Right kidney (tissue), 1 donor: ENCODE measurements at regions not wholly inside any gene's neighbourhood (a gene's known extent, or its start where the extent isn't known, plus 50 kb on each side); places are given as distances from the start of the nearest gene placed in this dataset.

Experiments used
- DNase-seq: peaks from one replicate; pipeline ENCODE4 v3.0.0-alpha.2; 2016

DNA sequence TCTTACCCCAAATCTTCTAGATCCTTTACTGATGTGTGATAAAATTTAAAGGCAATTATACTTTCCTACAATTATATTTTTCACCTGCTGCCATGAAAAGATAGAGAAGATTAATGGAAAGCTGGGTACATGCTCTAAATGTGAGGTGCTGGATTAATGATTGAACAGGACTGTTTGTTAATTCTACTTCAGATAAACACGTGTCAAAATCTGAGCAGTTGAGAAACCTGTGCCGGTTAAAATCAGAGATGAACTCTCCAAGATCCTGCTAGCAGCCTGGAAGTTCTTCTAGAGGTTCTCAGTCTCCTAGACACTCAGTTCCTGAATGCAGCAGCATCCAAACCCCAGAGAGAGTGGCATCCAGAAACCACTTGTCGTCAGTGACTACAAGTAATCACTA, 69.2 kb downstream of the INHBA start:
- DNase-seq: no peak

DNA sequence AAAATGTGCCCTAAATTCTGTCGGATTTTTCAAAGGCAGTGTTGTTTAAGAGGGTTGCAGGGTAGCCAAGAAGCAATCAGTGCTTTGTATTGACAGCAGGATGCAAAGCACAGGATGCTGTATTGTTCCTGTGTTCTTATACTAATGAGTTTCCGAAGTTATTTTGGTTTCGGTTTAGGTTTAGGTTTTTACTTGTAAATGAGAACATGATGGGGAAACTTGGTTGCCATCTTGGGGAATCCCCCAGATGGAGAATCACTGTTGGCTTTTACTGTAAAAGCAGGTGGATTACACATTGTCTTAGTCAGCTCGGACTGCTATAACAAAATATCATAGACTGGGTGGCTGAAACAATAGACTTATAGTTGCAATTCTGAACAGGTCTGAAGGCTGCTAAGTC, 72.1 kb downstream of the INHBA start:
- DNase-seq: no peak

DNA sequence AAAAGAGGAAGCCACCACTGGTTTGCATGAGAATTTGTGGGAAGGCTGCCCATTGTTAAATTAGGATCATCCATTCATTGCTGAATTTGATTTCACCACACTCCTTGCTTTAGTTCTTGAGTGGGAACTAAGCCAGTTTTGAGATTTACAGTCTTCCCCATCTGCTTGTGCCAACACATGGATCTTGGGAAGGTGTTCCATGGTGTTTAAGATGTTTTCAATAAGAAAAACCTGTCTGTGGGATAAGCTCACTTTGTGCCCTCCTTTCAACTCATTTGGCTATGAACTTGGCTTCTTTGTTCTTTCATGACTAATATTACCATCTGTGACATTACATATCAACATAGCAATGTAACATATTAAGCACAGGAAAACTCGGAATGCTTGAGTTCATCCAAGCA, 73.2 kb downstream of the INHBA start:
- DNase-seq: no peak

DNA sequence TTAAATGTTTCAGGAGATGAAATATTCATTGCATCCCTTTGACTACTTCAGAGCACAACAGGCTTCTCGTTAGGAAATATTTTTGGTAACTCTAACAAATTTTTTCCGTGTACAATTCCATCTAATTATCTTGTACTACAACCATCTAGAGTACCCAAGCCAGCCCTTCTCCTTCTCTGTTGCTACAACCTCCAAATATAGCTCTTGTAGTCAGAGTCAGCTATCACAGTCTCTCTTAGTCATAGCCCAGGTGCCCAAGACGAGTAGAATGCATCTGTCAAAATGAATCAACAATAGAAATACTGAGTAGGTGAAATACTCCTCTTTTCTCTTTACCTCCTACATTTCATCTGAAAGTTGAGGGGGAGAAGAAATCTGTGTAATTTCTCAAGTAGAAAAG, 74.0 kb downstream of the INHBA start:
- no peak for DNase-seq

DNA sequence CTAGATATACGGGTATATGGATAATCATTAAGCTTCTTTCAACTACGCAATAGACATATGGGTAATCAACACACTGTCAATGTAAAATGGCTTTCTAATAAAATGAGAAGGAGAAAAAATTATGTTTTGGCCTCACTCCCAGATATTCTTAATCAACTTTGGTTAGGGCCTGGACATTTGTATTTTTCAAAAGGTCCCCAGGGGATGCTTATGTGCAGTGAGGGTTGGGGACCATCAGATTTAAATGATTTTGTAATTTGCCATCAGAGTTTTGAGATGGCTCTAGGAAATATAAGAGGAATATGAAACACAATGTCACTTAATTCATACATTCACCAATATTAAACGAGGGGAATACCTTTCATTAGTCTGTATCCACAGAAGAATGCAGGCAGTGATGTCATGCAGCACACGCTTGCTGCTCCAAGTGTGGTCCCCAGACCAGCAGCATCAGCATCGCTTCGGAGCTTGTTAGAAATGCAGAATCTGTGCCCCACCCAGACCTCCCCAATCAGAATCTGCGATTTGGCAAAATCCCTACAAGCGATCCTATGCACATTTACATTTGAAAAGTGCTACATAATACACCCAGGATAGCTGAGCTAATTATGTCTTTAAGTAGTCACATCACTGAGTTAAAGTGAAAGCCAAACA, 75.1 kb downstream of the INHBA start:
- no peak for DNase-seq

DNA sequence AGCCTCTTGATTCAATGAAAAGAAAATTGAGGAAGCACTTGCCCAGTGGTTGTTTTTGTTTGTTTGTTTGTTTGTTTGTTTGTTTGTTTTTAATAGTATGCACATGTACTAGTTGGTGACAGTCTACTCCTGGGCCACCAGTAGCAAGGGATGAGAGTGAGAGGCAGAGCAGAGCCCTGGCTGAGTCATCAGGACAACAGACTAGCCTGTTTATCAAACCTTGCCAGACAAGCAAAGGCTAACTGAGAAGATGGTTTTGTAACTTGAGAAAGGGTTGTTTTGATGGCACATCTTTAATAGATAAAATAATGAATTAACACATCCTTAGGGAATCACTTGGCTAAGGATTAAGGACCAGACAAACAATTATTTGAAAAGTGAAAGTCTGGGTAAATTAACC, 78.1 kb downstream of the INHBA start:
- DNase-seq: no peak

DNA sequence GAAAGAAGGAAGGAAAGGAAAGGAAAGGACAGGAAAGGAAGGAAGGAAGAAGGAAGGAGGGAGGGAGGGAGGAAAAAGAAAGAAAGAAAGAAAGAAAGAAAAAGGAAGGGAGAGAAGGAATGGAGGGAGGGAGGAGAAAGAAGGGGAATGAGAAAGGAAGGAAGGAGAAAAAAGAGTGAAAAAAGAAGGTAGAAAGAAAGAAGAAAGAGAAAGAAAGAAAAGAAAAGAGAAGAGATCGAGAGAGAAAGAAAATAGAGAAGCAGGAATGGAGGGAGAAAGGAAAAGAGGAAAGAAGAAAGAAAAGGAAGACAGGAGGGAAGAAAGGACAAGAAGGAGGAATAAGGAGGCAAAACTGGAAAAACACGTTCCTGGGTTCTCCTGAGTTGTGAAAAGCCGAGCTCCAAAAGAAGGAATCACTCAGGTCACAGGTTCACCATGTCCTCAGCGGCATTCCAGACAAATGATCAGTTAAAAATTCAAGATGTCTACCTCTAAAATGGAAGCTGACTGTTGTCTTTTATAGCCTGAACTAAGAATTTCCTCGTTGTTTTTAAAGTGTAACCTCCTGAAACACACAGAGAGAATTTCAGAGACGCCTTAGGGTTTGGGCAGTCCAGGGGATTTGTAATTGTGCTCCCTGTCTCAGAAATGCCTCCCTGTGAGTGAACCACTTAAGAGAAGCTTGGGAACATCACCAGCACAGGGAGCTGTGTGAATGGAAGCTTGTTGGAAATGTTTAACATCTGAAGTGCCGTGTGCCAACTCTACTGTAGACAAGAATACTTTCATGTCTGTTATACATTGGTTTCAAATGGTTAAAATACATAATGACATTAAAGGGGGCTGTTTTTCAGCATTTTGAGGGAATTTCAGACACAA, 80.7 kb downstream of the INHBA start:
- no peak for DNase-seq

DNA sequence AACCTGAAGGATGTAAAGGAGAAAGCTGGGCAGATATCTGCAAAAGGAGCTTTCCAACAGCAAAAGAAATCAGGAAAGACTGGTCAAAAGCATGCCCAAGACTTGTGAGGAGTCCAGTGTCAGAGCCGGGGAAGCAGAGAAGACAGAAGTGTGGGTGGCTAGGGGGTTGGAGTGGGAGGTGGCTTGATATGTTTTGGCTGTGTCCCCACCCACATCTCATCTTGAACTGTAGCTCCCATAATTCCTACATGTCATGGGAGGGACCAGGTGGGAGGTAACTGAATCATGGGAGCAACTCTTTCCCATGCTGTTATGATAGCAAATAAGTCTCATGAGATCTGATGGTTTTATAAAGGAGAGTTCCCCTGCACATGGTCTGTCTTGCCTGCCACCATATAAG, 84.9 kb downstream of the INHBA start:
- no peak for DNase-seq

DNA sequence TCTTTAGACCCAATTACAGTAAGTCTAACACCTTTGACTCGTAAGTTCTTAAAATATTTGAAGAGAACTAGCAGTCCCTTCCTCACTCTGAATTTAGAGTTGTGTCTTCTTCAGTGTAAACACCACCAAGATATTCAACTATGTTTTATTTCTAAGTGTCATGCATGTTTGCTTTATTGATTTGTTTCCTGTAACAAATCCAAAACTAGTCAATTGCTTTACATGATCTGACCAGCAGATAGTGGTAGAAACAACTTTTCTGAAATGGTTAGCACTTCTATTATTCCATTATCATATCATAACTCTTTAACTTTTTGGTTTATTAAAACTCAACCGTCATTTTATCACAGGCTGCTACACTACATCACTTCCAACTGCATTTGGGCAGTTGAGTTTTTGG, 90.1 kb downstream of the INHBA start:
- DNase-seq: no peak

DNA sequence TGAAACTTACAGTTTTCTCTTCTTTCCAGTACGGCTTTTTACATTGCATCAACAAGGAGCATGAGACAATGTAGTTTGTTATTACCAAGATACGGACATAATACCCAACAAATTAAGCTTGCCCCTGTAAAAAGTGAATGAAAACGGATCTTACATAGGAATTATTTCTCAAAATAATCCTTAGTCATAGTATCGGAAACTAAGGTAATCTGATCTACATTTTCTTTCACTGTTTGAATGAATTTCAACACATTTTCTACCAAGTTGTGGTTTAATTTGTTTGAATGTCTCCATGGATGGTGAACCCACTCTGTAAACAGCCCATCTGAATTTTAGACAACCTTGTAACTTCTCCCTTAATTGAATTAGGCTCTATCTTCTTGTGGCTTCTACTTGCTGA, 90.5 kb downstream of the INHBA start:
- no peak for DNase-seq

DNA sequence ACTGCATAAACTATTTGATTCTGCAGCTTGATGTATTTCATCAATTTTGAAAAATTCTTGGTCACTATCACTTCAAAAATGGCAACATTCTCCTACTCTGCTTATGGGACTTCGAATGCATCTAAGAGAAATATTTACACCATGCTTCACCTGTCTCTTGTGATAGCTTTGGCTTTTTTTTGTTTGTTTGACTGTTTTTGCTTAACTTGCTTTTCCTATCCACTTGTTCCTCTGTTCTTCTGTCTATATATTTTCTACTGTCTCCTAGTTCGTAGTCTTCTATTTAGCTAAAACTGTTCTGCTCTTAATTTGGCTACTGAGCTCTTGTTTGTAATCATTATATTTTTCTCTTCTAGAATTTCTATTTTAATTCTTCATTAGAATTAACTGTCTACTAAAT, 94.4 kb downstream of the INHBA start:
- DNase-seq: no peak

DNA sequence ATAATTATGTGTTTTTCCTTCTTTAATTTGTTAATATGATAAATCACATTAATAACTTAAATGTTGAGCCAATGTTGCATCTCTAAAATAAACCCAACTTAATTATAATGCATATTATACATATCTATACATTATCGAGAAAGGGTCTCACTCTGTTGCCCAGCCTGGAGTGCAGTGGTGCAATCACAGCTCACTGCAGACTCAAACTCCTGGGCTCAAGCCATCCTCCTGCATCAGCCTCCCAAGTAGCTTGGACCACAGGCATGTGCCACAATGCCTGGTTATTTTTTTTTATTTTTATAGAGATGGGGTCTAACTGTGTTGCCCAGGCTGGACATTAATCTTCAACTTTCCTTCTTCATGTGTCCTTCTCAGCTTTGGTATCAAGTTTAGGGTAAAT, 98.9 kb downstream of the INHBA start:
- no peak for DNase-seq

DNA sequence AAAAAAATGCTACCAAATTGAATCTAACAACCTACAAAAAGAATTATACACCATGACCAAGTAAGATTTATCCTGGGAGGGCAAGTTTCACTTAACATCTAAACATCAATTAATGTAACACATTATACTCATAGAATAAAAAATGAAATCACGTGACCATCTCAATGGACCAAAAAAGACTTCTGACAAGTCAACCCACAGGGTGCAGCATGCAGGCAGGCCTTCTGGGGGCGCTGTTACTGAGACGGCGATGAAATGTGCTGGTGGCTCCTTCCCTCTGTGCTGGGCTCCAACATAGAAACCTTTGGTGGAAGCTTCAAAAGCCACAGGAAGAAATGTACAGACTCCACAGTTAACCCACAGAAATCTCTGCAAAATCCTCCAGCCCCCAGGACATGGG, 103.1 kb downstream of the INHBA start:
- DNase-seq: no peak

DNA sequence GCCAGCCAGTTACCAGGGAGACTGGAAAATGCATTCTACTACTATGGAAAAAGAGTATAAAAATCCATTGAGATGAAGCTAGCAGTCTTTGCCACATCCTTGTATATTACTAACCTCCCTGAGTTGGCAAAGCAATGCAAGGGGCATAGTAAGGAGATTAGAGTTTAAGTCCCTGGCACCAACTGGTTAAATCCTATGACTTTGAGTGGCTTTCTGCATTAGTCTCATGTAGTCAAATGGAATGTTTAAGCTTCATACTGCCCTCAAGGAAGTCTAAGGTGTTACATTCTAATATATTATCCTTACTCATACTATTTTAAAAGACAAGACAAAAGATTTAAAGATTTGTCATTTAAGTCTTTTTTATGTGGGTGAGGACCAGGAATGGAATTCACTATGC, 110.1 kb downstream of the INHBA start:
- no peak for DNase-seq

DNA sequence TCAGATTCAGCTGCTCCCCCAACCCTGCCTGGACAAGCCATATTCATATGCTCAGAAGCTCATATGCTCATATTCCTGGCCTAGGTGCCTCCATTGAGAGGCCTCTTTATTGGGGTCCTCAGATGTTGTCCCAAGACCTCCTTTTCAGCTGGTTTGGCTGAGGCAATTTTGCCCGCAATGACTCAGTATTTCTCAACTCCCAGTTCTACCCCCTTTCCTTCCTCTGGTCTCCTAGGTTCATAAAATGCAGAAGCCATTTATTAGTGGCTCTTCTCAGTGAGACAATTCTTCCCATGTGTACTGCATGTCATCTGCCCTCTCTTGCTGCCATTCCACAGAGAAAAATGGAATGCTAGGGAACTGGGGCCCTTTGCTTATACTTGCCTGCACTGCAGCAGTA, 110.7 kb downstream of the INHBA start:
- DNase-seq: no peak

DNA sequence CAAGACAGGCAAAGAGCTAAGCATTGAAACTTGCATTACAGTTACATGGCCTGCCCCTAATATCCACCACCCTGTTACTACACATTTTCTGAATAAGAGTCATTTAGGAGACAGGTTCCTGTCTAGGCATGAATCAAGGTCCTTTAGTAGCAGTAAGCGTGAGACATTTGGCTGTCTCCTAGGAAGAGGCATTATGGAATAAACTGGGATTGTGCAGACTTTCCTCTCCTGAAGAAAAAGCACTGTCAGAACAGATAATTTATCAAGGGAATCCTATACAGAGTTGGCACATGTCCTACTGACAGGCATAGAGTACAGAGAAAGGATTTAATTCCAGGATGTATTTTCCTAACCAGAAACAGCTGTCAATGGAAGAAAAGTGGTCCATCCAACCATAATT, 111.9 kb downstream of the INHBA start:
- DNase-seq: no peak

DNA sequence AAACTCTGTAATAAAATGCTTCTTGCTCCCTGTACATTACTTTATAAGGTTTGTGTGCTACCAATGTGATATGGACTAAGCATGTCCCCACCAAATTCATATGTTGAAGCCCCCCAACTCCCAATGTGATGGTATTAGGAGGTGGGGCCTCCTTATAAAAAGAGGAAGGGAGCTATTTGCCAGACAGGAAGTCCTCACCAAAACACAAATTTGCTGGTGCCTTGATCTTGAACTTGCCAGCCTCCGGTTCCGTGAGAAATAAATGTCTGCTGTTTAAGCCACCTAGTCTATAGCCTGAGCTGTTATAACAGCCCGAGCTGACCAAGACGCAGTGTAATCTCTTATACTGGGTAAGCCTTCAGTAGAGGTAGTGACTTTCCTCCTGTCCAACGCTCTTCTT, 114.5 kb downstream of the INHBA start:
- no peak for DNase-seq

DNA sequence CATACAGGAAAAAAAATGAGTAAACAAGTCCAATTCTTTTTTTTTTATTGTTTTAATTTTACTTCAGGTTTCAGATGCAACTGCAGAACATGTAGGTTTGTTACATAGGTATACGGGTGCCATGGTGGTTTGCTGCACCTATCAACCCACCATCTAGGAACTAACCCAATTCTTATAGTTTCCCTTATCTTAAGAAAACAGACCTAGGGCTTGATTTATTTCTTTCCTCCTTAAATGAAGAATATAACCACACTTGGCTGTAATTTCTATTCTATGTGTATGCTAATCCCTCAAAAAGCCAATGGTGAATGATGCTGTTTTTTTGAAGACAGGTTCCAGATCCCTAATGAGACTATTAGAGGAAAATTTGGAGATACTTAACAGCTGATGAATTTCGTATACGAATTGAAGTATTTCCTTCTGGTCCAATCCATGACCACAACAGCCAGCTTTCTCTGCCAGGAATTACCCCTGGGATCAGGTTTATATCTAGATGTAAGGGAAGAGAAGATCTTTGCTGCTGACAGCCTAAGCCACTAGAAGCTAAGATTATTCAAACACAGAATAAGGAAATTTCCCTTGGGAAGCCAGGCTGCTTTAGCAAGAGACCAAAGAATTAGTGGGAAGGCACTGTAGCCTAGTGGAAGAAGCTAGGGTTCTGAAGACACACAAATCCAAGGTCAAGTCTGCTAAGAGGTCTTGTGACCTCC, 115.8 kb downstream of the INHBA start:
- DNase-seq: no peak

DNA sequence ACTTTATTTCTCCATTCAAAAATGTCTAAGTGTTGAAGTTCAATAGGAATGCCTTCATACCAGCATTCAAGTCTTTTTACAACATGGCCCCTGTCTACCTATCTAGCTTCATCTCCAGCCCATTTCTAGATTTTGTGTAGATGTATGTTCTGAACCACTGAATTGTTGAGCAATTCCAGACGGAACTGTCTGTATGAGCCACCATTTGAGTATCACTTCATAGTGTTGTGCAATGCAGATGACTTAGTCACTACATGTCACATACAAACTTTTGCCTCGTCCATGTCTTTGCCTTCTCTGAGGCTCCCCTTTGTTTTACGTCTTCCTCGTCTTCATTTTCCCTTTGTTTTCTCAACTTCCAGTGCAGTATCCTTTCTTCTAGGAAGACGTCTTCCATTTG, 118.1 kb downstream of the INHBA start:
- DNase-seq: no peak

DNA sequence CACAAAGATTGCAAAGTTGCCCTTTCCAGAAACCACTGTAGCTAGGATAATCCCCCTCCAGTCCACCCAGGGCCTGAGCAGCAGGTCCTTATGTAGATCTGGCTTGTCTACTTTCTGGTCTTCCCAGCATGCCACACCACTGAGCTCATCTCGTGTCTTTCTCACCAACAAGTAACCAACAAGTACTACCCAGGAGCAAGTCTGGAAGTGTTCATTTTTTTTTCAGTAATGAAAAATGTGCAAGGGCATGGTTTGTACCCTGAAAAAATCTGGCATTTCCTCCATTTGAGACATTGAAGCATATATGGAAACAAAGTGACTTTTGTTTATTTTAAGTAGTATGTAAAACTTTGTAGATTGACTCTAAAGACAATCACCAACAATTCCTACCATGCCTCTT, 120.8 kb downstream of the INHBA start:
- DNase-seq: no peak

DNA sequence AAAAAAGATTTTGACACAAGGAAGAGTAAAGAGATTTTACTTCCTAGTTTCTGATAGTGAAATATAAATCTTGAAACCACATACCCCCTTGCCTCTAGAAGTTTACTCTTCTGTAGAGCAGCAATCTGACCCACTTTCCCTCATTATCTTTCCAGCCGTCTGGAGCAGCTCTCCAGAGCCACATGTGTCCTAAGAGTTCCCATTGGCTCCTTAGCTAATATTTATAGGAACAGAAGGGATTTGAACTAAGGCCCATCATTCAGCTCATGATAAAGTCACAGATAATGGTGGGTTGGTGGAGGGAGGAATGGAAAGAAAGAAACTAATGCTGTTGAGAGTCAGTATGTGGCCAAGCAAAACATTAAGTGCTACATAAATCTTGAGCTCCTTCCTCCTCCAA, 121.8 kb downstream of the INHBA start:
- no peak for DNase-seq

DNA sequence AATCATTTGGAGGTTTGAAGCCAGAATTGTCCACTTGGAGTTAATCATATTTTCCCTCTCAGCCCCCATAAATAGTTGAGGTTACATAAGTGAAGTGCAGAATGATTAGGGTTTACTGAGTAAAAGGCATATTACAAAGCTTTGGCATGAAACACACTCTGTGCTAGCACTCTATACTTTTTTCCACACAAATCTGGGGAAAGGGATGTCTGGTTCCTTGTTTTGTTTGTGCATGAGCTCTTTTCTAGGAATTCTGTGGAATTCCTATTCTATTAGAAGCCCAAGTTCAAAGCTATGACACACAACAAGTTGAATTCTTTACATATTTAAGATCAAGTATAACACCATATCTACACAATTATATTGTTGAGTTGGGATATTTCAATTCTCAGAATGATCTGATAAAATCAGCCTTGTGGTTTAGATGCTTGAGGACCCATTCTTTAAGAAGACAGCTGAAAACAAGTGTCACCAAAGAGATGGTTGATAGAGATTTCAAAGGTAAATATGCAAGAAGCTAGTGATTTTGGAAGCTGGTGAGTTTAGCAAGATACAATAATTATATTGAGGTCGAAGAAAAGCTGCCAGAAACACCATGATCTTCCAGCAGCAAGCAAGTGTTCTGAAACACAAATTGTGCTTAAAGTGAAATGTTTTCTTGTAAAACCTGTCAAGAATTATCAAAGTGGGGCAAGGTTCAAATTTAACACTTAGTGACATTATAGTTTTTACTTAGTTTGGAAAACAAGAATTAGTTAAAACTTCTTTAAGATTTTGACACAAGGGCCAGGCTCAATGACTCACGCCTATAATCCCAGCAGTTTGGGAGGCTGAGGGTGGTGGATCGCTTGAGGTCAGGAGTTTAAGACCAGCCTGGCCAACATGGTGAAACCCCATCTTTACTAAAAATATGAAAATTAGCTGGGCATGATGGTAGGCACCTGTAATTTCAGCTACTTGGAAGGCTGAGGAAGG, 122.6 kb downstream of the INHBA start:
- no peak for DNase-seq
